NCI-H1417 treated with DMSO at 0.1 percent for 48 hours (cell line): ENCODE measurements at regions not wholly inside any gene's neighbourhood (a gene's known extent, or its start where the extent isn't known, plus 50 kb on each side); places are given as distances from the start of the nearest gene placed in this dataset.

Experiments used
- DNase-seq: peaks from one replicate; lab custom pipeline; 2025; lab: John Stamatoyannopoulos, UW

DNA sequence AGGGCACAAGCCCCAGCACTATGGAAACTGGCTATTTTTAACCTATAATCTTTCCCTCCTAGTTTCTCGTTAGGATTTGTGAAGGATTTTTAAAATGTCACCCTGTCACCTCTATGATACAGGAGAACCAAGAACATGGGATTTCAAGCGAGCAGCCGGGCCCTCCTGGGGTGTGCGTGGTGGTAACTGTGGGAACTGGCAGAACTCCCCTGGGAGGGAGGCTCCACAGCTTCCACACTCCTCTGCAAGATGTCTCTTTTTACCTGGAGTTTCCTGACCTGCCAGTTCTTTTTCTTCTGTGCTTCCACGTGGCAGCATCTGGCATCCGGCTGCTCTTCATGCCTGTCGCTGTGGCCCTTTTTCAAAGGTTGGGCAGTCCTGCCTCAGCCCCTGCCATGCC lies 386.3 kb upstream of the MYT1L start:
- no peak for DNase-seq

DNA sequence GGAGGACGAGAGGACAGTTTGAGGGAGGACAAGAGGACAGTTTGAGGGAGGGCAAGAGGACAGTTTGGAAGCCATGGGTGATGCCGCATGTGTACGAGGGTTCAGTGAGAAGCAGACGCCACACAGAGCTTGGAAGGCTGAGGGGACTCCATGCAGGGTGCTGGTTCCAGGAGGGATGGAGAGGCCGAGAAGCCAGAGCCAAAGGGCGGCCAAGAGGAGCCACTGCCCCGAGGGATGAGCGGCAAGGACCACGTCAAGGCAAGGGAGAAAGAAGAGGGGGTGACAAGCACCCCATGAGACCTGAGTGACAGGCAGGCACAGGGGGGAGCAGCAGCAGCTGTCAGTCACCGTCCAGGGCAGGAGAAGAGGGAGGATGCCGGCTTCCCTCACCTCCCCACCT lies 385.7 kb upstream of the MYT1L start:
- no peak for DNase-seq

DNA sequence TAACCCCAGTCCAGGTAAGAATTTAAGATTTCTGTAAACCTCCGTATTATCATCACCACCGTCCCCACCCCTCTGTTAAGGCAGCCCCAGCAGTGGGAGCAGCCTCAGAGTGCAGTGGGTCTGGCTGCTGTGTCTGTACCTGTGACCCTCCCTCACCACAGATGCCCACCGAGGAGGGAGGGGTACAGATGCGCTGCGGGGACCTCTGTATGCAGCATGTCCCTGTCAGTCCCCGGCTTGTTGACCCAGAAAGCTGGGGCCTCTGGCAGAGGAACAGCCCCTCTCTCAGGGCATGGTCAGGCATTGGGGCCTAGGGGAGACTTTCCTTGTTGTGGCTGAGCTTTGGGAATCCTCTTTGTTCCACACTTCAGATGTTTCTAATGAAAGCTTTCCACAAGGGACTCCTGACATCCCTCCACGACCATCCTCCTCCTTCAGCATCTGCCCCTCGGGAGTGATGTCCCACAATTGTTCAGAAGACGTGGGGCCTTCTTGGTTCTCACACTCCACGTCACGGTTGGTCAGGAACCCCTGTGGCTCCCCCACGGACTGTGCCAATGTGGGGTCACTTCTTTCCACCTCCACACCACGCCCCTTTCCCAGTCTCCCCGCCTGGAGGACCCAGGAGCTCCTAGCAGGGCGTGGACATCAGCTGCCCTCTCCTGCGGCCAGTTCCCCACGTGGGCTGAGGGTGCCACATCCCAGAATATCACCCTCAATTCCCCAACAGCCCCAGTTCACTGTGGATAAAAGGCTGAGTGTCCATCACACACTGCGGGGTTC lies 384.2 kb upstream of the MYT1L start:
- no peak for DNase-seq

DNA sequence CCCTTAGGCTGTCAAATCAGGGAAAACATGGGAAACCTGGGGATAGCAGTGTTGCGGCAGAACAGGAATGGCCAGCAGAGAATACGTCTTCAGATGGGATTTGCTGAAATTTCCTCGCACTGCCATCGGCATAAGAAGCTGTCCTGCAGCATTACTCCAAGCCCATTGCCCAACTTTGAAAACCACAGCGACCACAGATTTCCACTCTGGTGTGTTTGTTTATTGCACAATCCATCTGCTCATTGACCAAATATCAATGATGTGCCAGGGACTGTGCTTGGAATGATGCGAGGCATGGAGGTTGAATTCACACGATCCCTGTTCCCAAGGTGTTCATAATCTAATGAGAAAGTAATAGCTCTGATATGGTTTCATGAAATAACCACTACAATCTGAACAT lies 383.3 kb upstream of the MYT1L start:
- no peak for DNase-seq

DNA sequence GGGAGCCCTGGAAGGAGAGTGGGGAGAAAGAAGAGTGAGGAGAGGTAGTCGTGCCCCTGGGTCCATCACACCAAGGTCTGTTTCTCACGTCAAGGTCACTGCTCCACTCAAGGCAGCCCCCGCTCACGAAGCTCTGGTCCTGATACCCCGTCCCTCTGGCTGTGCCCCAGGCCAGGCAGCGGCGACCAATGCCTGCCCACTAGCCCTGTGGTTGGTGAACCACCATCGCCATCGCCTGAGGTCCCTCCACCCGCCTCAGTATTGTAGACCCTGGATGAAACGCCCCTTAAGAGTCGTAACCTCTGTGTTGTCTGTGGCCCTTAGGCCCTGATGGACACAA lies 378.3 kb upstream of the MYT1L start:
- DNase-seq, result no peak

DNA sequence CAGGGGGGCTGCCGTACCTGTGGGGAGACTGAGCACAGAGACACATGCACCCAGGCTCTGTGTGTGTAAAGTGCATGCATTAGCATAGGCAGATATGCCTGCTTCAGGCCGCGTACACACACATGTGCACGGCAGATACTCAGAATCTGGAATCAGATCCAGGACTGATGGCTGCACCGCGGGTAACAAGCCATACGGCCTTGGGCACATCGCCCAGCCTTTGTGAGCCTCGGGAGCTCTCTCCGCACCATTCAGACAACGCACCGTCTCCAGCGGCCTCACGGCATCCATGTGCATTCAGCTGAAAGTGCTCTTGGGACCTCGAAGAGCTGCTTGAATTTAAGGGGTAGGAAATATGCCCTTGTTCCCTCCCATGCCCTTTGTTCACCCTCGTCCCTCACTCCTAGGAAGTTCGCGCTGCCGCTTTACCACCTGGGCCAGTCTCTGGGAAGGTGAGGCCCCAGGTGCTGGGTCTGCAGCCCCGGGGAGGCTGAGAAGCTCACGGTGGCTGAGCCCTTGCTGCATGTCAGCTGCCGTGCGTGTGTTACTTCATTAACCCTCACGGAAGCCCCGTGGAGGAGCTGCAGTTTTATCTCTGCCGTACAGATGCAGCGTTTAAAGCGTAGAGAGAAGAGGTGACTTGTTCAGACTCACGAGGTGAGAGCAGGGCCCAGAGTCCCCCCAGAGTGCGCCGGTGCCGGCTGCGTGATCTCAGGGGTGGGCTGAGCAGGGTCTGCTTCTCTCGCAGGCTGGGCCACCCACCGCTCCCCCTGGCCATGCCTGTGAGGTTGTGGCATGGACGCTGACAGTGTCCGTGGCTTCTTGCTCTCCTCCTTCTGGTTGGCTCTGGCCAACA lies 377.7 kb upstream of the MYT1L start:
- DNase-seq, result no peak

DNA sequence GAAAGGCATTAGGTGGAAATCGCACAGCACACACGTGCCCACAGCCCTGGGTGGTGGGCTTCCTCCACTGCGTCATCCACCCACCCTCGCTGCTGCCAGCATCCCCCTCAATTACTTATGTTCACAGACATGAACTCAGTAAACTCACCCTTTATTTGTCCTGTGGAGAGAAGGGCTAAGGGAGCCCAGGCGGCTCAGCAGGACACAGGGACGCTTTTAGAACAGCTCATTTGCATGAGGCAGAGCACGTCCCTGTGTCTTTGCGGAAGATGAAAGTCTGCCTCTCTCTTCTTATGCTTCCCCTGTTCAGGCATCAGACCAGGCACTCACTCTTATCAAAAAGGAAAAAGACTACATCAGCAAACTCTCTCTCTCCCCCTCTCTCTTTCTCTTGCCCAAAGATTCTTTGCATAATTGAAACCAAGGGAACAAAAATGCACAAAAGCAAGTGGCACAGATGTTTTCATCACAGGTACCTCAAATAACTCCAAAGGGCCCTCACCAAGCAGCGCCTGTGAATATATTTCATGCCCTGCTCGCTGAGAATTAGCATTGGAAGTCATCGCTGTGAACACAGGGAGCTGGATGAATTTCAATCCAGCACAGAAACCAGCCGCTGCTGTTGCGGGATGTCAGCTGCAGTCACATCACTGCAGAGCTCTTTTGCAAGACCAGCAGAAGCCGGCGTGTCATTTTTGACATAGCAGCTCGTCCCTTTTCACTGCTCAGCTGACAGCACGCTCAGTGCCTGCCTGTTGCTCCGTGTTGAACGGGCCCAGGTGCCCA lies 376.3 kb upstream of the MYT1L start:
- no peak for DNase-seq

DNA sequence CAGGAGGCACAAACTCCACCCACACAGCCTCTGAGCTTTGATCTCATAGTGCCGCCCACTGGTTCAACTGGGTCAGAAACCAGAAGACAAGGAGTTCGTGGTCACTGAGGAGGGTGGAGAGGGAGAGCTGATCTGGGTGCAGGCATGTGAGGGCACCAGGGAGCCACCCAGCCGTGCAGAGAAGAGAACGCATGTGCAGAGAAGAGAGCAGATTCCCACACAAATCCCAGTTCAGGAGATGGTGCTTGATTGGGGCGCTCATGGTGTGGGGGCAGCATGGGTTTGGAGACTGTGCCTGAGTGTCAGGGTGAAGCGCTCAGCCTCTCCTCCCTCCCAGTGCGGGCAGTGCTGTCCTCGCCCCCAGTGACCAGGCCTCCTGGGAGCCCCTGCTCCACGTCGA lies 375.2 kb upstream of the MYT1L start:
- no peak for DNase-seq

DNA sequence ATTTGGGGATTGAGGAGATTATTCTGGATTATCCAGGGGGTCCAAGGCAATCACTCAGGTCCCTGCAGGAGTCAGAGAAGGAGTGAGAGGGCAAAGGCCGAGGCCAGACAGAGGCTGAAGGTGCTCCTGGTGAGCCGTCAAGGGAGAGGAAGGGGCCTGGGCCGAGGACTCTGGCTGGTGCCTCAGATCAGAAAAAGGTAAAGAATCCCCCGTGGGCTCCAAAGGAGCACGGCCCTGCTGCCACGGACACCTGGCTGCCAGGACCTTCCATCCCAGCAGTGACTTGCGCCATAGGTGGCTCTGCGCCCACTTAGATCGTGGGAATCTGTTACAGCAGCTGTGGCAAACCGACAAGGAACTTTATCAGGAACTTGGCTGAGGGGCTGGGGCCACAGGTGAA lies 374.8 kb upstream of the MYT1L start:
- DNase-seq, result no peak

DNA sequence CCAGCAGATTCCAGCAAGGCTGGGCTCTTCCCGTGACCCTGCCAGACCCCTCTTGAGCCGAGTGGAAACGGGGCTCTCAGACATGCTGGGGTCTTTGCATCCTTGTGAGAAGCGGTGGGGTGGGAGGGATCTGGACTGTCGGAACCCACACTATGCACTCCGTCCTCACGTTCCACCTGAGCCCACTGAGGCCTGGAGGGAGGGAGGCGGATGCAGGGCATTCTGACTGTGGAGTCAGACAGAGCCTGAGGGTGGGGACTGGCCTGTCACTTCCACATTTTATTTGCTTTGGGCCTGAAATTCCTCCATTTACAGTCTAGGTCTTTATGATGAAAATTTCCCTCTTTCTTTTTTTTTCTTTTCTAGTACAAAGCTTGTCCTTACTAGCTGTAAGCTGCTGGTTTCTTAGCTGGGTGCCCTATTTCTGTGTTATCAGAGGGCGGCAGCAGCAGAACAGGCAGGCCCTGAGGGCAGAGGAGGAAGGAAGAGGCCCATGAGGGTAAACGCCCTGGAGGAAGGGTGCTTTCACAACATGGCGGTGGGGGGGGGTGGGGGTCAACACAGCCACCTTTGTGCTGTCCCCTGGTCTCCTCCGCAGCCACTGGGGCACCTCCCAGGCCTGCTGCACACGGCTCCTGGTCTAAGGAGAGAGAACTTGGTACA lies 373.5 kb upstream of the MYT1L start:
- DNase-seq, result no peak

DNA sequence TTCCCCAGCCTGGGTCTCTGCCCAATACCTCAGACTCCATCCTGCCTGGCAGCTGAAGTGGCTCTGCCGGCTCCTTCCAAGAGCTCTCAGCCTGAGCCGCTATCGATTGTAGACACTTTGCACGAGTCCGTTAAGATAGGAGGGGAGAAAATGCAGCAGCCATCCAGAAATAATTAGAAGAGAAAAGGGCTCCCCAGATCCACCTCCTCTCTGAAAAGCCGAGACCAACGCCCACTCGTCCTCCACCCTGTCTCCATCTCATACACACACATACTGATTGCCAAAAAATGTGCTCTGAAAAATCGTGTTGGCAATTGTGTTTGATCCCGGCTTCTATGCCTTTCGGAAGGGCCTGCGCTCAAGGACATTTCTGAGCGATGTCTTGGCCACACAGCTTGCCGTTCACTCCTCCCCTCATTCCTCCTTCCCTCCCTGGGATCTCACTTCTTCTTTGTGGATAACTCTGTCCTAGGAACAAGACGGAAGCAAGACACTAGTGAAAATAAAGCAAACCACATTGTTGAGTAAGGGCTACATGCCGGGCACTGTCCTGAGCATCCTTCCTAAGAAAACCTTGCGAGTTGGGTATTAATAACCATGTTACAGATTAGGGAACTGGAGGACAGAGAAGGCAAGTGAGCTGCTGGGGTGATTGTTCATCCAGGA lies 372.8 kb upstream of the MYT1L start:
- DNase-seq, result no peak

DNA sequence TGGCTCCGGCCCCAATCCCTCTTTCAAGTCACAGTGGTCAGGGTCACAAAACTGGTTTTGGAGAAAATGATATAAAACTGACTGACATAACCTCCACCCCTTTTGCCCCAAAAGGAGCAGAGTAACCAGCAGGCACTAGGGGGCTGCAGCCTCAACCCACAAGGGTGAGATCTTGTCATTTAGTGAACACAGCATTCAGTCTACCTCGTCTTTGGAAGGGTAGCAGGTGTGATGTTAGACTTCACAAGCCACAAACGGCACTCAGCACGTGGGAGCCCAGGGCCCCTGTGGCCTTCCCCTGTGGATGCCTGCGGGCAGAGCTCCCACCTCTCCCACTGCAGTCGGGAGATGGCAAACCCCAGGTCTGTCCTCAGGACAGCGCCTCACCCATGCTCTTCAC lies 372.1 kb upstream of the MYT1L start:
- DNase-seq, result no peak

DNA sequence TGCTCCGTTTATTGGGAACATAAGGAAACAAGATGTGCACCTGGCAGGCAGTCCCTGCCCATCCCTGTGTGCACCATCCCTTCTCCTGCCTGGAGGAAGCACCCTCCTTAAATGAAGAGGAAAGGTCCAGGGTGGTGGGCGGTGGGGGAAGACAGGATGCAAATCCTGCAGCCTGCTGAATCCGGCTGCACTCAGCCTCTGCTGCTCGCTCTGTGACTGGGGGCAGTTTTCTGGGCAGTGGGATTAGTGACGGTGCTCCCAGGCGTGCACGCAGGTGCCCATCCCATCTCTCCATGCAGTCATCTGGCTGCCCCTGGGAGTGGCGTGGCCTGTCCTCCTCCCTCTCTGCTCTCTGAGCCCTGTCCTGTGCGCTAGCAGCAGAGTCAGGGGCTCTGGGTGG lies 371.3 kb upstream of the MYT1L start:
- no peak for DNase-seq

DNA sequence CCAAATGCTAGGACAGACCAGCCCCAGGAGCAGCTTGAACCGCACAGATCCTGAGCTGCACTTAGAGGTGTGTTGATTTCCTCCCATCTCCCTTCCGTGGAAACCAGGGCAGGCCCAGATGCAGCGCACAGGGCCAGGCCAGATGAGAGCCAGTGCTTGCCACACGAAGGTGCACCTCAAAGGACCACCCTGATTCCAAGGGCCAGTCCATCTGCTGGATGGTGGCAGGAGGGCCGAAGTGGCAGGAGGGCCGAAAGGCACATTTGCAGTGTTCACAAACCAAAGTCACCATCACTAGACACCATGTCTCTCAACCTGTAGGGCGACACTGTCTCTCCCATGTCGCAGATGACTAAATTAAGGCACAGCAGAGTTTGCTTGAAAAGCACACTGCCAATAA lies 370.7 kb upstream of the MYT1L start:
- no peak for DNase-seq

DNA sequence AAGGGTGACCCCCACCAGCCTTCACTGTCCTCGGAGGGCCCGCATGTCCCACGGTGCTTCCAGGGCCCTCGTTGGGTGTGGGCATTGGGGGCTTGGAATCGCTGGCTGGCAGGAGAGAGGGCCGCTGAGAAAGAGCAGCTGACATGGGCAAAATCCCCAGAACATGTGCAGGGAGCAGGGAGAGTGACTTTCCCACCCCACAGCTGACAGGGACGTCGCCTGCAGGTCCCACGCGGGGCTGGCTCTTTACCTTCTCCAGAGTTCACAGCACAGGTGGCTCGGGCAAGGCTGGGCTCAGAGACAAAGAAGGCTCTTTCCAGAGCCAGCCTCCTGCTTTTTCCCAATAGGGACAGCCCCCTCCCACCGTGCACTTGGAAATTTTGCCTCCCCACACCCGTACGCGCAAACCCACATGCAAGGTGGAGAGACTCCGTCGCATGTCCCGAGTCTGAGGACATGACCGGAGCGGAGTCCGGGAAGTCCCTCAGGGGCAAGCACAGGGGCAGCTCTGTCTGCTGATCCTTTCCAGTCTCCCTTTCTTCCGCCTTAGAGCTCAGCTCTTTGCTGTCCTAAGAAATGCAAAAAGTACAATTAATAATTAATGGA lies 370.2 kb upstream of the MYT1L start:
- no peak for DNase-seq

DNA sequence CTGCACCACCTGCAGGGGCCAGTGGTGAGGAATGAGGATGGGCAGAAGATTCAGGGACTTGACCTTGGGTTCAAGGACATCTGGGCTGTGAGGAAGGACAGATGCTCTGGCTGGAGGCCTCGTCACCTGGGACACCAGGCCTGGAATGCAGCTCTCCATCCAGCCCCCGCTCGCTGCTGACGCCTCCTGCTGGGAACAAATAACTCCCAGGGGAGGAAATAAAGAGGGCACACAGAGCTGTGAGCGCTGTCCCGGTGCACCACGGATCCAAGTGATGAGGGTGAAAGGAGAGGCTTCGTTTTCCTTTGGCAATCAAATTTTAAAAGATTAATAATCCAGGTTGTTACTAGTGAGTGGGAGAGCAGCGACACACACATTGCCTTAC lies 368.0 kb upstream of the MYT1L start:
- DNase-seq, result no peak

DNA sequence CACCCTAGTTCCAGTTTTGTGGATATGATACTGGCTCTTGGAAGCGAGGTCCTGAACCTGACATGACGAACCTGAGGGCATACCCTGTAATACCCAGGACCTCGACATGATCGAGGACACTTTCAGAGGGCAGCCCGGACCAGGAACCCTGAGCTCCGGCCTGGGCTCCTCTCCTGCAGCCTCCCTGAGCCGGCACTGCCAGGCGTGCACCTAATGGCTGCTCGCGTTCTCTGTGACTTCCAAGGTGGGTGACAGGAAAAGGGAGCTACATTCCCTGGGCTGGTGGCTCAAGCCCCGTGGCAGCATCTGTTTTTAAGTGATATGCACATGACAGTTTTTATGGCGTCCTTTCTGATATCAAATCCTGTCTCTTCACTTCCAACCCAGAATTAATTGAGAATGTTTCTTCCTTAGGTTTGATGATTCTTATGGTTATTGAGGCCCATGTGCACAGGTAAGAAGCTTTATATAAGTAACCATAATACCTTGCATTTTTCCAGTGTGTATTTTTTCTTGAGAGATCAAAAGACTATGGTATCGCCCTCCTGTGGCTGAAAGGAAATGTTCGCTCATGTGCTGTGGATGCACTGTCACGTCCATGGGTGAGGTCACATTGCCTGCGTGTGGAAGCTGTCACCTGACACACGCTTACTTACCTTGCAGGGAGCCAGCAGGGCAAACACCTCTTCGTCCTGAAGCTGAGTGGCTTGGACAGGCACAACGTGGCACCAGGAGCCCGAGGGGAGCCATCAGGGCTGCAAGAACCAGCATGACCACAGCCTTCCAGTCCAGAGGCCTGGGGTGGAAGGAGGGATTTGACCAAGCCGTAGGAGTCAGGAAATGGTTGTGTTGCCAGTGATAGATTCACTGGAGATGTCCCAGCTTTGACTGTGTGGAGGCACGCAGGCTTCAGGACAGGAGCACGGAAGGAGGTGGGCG lies 367.4 kb upstream of the MYT1L start:
- no peak for DNase-seq

DNA sequence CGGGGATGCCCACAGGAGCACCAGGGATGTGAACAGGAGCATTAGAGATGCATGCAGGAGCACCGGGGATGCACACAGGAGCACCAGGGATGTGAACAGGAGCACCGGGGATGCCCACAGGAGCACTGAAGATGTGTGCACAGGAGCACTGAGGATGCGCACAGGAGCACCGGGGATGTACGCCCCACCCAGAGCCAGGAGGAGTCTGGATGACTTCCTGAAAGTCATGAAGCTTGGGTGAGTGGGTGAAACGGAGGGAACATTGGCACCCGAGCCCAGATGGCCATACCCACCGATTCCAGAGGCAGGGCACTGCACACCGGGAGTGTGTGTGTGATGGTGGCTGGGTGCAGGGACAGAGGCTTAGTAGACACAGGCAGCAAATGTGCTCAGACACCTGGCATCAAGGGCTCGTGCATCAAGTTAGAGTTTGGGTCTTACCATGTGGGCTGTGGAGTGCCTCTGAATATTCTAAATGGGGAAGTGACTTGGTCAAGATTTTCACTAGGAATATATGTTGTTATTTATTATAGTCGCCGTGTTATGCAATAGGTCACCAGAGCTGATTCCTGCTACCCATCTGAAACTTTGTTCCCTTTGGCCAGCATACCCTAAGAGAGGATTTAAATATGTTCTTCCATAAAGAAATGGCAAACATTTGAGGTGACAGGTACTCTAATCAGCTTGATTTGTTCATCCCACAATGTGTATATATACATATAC lies 365.8 kb upstream of the MYT1L start:
- no peak for DNase-seq

DNA sequence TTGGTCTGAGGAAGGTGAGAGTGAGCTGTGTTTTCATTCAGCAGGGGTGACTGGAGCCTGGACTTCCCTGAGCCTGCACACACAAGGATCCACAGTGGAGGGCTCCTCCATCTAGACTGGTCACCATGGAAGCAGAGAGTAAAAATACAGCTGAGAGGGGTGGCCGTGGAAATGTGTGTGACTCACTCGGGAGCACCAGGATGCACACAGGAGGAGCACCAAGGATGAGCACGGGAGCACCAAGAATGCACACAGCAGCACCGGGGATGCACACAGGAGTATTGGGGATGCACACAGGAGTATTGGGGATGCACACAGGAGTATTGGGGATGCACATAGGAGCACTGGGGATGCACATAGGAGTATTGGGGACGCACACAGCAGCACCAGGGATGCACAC lies 365.2 kb upstream of the MYT1L start:
- no peak for DNase-seq

DNA sequence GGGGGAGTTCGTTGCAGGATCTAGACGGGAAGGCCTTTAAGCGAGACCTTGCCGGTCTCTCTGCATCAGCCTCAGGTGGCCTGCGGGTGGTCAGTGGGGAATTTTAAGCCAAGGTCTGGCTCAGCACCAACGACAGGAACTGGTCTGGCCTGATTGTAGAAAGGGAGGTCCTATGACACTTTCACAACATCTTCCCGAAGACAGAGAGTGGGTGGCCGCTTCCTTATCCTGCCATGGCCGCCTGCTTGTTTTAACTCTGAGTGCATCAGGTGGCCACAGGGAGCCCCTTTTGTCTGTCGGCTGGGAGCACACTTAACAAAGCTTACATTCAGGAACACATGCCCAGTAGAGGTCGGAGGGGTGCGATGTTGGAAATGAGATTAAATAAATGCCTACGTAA lies 363.7 kb upstream of the MYT1L start:
- no peak for DNase-seq
